HG03097 (cell line): ENCODE measurements at regions not wholly inside any gene's neighbourhood (a gene's known extent, or its start where the extent isn't known, plus 50 kb on each side); places are given as distances from the start of the nearest gene placed in this dataset.
"Not testable (repeated sequence)": the region's sequence is repeated elsewhere in the genome, so short reads cannot be mapped to it uniquely, and the experiment has no call there.

Experiments used
- ATAC-seq: cut with Tn5 transposase; IDR thresholded peaks from one replicate; pipeline ENCODE4 v1.9.1; 2021; ENCODE audit not compliant: unreplicated experiment, low FRiP score

- ATAC-seq: no peak
These were observed 68.5 kb downstream of the TMCO5A start for GRCh38 chr15:38002883-38003477.

GRCh38 chr15:38004218-38004861, 69.9 kb downstream of the TMCO5A start:
- no peak for ATAC-seq

DNA sequence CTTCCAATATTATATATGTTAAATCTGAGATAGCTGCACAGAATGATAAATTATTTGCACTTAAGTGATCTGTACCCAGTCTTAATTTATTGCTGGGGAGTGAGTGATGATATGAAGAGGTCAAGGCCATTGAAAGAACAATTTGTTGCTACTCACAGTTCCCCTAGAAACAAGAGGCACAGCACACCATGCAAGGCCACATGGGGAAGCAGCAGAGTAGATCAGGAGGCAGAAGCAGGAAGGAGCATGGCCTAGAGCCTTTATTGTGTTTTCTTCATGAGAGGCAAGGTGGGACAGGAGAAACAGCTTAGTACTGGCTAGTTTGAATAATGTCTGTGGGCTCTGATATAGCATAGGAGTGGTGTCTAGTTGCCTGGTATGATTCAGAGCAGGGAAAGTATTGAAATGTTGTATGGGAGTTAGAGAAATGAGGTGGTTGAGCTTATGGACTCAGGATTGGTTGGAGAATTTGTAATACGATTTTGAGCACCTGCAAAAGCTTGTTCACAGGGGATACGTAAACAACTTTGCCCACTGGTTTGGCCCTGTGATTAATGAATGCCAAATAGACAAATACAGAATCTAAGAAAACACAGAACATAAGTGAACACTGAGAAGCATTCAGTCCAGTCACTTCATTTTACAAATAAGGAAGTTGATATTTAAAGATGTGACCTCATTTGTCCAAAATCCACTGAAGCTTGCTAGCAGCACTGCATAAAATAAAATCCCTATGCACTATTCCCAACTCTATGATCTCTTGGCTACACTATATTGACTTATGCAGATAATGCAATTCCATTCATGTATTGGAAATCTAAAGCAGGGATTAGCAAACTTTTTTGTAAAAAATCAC, 71.7 kb downstream of the TMCO5A start:
- no peak for ATAC-seq

- ATAC-seq: no peak
These were observed 76.0 kb downstream of the TMCO5A start for GRCh38 chr15:38010395-38010794.

DNA sequence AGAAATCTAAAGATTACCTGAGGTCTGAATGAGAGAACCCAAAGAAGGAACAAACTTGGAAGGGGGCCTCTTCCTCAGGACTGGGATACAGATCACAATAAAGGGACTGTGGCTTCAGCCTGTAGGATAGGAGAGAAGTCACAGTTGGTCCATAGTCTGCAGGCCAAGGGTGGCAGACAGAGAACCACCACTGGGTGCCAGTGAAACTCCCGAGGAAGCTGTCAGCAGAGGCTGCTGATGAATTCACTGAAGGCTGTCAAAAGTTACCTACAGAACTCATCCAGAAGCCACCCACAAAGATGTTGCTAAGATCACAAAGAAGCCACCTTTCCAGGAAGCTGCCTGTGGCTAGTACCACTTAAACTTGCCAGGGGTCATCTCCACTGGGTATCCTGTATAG, 78.5 kb downstream of the TMCO5A start:
- ATAC-seq: no peak

- no peak for ATAC-seq
These were observed 83.3 kb downstream of the TMCO5A start for GRCh38 chr15:38017721-38018120.

GRCh38 chr15:38019066-38019465, 84.6 kb downstream of the TMCO5A start:
- ATAC-seq: no peak

DNA sequence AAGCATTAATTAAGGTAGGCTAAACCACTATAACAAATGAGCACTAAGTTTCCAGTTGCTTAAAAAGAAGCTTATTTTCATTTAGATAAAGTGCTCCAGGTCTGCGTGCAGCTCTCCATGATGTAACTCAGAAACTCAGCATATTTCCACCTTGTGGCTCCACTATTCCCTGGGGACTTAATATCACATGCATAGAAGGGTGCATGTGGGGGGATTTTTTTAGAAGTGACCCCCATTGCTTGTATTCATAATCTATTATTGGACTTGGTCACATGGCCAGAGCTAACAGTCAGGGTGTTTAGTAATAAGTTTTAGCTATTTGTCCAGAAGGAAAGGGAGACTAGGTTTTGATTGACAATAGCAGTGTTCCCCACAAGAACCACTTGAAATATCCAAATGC, 86.8 kb downstream of the TMCO5A start:
- no peak for ATAC-seq

DNA sequence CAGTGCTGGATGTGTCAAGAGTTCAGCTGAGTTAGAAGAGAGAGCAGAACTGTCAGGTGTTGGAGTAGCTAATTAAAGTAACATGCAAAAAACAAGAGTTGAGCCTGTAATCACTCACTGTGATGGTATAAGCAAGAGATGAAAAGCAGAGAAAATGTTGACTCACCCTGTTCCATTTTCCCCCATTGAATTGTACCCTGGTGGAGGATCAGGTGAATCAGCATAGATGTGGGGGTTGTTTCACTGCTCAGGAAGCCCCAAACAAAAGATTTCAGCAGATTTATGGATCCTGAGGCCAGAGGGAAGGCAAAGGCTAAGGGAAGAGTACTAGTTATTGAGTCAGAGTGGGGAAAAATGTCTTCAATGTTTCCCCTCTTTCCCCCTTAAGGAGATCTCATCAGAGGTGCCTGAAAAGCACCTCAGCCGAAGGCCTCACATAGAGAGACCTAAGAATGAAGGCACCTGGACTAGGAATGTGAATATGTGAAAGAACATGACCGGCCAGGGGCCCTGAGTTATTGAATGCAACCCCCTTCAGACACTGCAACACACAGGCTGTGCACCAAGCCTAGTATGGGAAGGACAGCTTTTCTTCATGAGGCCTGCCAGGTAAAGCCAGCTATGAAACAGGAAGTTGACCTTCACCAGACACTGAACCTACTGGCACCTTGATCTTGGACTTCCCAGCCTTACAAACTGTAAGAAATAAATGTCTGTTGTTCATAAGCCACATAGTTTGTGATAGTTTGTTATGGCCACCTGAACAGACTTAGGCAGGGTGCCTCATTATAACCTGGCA, 90.1 kb downstream of the TMCO5A start:
- no peak for ATAC-seq

GRCh38 chr15:38025656-38026055, 91.2 kb downstream of the TMCO5A start:
- not testable (repeated sequence) for ATAC-seq

DNA sequence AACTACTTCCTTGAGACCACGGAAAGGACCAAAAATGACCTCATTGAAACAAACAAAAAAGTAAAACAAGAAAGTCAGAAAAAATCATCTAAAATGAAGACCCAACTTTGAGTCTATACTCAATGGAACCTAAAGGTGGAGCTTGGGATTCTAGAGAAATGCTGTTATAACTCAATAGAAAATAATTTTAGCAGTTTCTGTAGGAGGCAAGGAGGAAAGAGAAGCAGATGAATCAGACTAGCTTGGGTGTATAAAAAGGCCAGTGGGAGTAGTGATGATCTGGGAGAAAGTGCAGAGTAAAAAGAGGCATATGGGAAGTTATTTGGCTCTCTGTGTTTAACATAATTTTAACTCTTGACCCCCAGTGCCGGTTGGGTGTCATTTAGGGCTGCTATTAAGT, 94.4 kb downstream of the TMCO5A start:
- ATAC-seq: no peak

GRCh38 chr15:38029736-38030135, 95.3 kb downstream of the TMCO5A start:
- ATAC-seq: no peak

- no peak for ATAC-seq
These were observed 96.2 kb downstream of the TMCO5A start for GRCh38 chr15:38030609-38031008.

DNA sequence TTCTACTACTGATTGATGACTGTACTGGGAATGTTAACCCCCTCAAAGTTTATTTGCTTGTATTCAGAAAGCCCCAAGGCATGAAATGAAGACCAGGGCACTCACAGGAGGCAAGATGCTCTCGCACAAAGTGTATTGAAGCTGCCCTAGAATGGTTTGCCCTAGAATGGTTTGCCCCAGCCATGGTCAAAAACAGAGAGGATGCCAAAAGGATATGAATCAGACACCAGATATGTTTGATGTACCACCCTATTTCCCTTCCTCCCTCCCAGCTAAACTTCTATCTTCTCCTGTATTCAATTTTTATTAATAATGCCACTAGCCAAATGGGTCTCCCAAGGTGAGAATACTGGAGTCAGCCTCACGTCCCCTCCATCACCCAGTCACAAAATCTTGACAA, 101.3 kb downstream of the TMCO5A start:
- ATAC-seq: no peak

- ATAC-seq: no peak
These were observed 102.4 kb downstream of the TMCO5A start for GRCh38 chr15:38036790-38037338.

DNA sequence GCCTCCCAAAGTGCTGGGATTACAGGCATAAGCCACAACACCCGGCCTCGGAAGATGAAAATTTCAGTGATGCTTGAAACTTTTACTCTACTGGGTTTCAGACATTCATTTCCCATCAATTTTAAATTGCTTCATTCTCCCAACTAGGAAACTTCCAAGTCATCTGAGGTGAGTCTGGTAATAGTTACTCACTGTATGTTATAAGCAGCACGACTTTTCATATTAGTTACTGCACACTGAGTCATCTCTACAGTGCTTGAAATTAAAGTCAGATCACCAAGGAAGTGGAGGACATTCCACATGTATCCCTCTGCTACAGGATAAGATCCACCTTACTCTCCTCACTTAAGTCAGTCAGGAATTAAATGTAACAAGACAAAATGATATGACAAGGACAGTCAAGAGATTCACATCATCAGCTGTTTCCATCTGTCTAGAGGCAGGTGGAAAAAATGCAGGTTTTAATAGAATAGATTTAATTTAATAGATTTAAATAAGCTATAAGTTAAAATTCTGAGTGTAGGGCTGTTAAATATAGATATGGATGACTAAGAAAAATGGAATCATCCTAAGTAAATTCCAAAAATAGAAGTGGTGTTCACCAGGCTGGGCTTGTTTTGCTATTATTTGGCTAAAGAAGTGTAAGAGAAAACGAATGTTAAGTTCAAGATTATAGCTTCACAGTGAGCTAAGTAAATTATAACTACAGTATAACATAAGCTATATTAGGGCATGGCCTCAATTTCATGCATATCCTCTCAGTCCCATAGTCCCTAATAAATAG, 104.4 kb downstream of the TMCO5A start:
- no peak for ATAC-seq

- no peak for ATAC-seq
These were observed 106.2 kb downstream of the TMCO5A start for GRCh38 chr15:38040615-38041014.

GRCh38 chr15:38041576-38041975, 107.1 kb downstream of the TMCO5A start:
- no peak for ATAC-seq

DNA sequence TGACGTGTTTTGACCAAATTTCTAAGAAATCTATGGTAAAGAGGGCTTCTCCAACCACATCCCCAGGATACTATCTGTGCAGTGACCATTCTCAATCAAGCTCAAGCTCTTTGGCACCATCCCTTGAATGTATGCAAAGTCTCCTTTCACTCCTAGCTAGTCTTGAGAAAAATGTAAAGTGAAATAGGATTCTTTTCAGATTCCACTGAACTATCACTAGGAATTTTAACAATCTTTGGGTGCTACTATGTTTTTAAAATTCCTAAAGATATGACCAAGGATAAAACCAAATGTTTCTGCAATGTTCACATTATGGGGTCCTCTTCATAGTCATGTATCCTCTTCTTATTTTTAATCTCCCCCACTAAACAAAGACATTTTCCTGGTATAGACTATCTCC, 107.8 kb downstream of the TMCO5A start:
- ATAC-seq: no peak
